Stimulated activated CD4-positive, alpha-beta T cell treated with anti-CD3 and anti-CD28 coated beads, TNF-alpha, amount 100 ng/mL, for 4 hours (primary cell): ENCODE measurements at regions not wholly inside any gene's neighbourhood (a gene's known extent, or its start where the extent isn't known, plus 50 kb on each side); places are given as distances from the start of the nearest gene placed in this dataset.
"Not testable (repeated sequence)": the region's sequence is repeated elsewhere in the genome, so short reads cannot be mapped to it uniquely, and the experiment has no call there.

Source experiments
- DNase-seq, 3 experiments: peaks; one replicate each; pipeline ENCODE4 v3.0.0-alpha.2; 2020; ENCODE audit warnings: low read depth in 3 of 3

GRCh38 chr14:71395636-71396035, 488.4 kb downstream of the PCNX1 start:
- no peak for DNase-seq

- DNase-seq, result no peak
Measured at GRCh38 chr14:71396050-71396677, 488.9 kb downstream of the PCNX1 start.

GRCh38 chr14:71397371-71397770, 490.1 kb downstream of the PCNX1 start:
- DNase-seq, result no peak

GRCh38 chr14:71398450-71398849, 491.2 kb downstream of the PCNX1 start:
- DNase-seq, result no peak

GRCh38 chr14:71399057-71399487, 491.8 kb downstream of the PCNX1 start:
- DNase-seq, result no peak

- no peak for DNase-seq
Measured at GRCh38 chr14:71400871-71401321, 493.6 kb downstream of the PCNX1 start.

- DNase-seq, result not testable (repeated sequence)
Measured at GRCh38 chr14:71402415-71402814, 495.2 kb downstream of the PCNX1 start.

GRCh38 chr14:71403656-71404055, 496.4 kb downstream of the PCNX1 start:
- DNase-seq, result no peak

GRCh38 chr14:71405676-71406075, 498.4 kb downstream of the PCNX1 start:
- no peak for DNase-seq

GRCh38 chr14:71408362-71409030, 501.2 kb downstream of the PCNX1 start:
- no peak for DNase-seq

- DNase-seq, result no peak
Measured at GRCh38 chr14:71410578-71411284, 503.5 kb downstream of the PCNX1 start.

GRCh38 chr14:71411285-71411595, 504.0 kb downstream of the PCNX1 start:
- no peak for DNase-seq

- DNase-seq, result no peak
Measured at GRCh38 chr14:71411738-71412137, 504.5 kb downstream of the PCNX1 start.

- no peak for DNase-seq
Measured at GRCh38 chr14:71414631-71415403, 507.6 kb downstream of the PCNX1 start.

GRCh38 chr14:71415404-71415690, 508.1 kb downstream of the PCNX1 start:
- no peak for DNase-seq

- no peak for DNase-seq
Measured at GRCh38 chr14:71416392-71416791, 509.1 kb downstream of the PCNX1 start.

- DNase-seq, result no peak
Measured at GRCh38 chr14:71418532-71419245, 511.4 kb downstream of the PCNX1 start.

- no peak for DNase-seq
Measured at GRCh38 chr14:71423481-71423880, 508.7 kb upstream of the RGS6 start.

GRCh38 chr14:71424941-71425340, 507.3 kb upstream of the RGS6 start:
- no peak for DNase-seq

- DNase-seq, result no peak
Measured at GRCh38 chr14:71426001-71426400, 506.2 kb upstream of the RGS6 start.

- DNase-seq, result no peak
Measured at GRCh38 chr14:71429902-71430301, 502.3 kb upstream of the RGS6 start.

- no peak for DNase-seq
Measured at GRCh38 chr14:71430321-71430677, 501.9 kb upstream of the RGS6 start.
